A673 (cell line): ENCODE measurements at regions not wholly inside any gene's neighbourhood (a gene's known extent, or its start where the extent isn't known, plus 50 kb on each side); places are given as distances from the start of the nearest gene placed in this dataset.

Experiments used
- BruUV-seq: library from RNA; stranded (reverse); fragments of 400-500 nt; replicated peaks from 2 replicates; lab custom pipeline; 2021; lab: Mats Ljungman, UMichigan
- CTCF ChIA-PET: fragments of 300-600 bp; sonication (Branson Sonifier 250); formaldehyde crosslinking; loops from one replicate; lab custom pipeline; 2022; ENCODE audit warnings: antibody characterized with exemption; lab: Charles Lee
- POLR2A ChIA-PET: fragments of 300-600 bp; sonication (Branson Sonifier 250); formaldehyde crosslinking; loops from one replicate; lab custom pipeline; 2022; ENCODE audit warnings: antibody characterized with exemption; ENCODE audit not compliant: low non-redundant PET; lab: Charles Lee
- DNase-seq: peaks from one replicate; pipeline ENCODE4 v3.0.0-alpha.2; 2015; ENCODE audit warnings: low spot score
- H3K27ac ChIP-seq: fragments of 200-600 bp; sonication (generic); 2 replicates; pipeline ENCODE4 v1.5.1; 2016; ENCODE audit warnings: mixed run types, low read depth, mild to moderate bottlenecking, mixed read lengths, antibody characterized with exemption, low read length; ENCODE audit not compliant: poor library complexity, severe bottlenecking
- H3K27me3 ChIP-seq: fragments of 200-600 bp; sonication (generic); replicated peaks from 2 replicates; pipeline ENCODE4 v1.6.1; 2017; ENCODE audit warnings: mixed run types, low read depth, mild to moderate bottlenecking, mixed read lengths, antibody characterized with exemption, low read length; ENCODE audit not compliant: insufficient read depth, poor library complexity
- H3K36me3 ChIP-seq: fragments of 200-600 bp; sonication (generic); 2 replicates; pipeline ENCODE4 v1.6.1; 2016; ENCODE audit warnings: mixed run types, mild to moderate bottlenecking, mixed read lengths, antibody characterized with exemption, low read length; ENCODE audit not compliant: insufficient read depth, poor library complexity, severe bottlenecking
- H3K4me1 ChIP-seq: fragments of 200-600 bp; sonication (generic); 2 replicates; pipeline ENCODE4 v1.6.1; 2017; ENCODE audit warnings: mixed run types, mild to moderate bottlenecking, mixed read lengths, antibody characterized with exemption, low read length; ENCODE audit not compliant: insufficient read depth, poor library complexity, severe bottlenecking
- H3K4me3 ChIP-seq: fragments of 200-600 bp; sonication (generic); 2 replicates; pipeline ENCODE4 v1.5.1; 2016; ENCODE audit warnings: low read depth, mixed run types, mild to moderate bottlenecking, mixed read lengths, low read length; ENCODE audit not compliant: poor library complexity, severe bottlenecking
- H3K9me3 ChIP-seq: fragments of 200-600 bp; sonication (generic); 2 replicates; pipeline ENCODE4 v1.6.1; 2016; ENCODE audit warnings: mixed run types, low read depth, mild to moderate bottlenecking, mixed read lengths, antibody characterized with exemption, low read length; ENCODE audit not compliant: poor library complexity, severe bottlenecking
- EZH2 ChIP-seq: fragments of 200-600 bp; sonication (generic); IDR thresholded peaks from 2 replicates; pipeline ENCODE4 v1.6.1; 2017; ENCODE audit warnings: borderline replicate concordance, low read depth, mild to moderate bottlenecking, mixed read lengths, antibody characterized with exemption, low read length; ENCODE audit not compliant: poor library complexity, severe bottlenecking
- intact Hi-C: fragments of 100-400 bp; cut with micrococcal nuclease; formaldehyde crosslinking; loops from one replicate; pipeline ENCODE4 v1.10.0; 2022; ENCODE audit not compliant: unreplicated experiment
- TF ChIP-seq, protein P1 (sequence below): fragments of 300-800, 200-600 bp; sonication (generic); conservative IDR thresholded peaks from 2 replicates; pipeline ENCODE4 v1.5.1; 2017; ENCODE audit warnings: low read depth, mild to moderate bottlenecking, antibody characterized with exemption, low read length, moderate library complexity, mixed read lengths

DNA sequence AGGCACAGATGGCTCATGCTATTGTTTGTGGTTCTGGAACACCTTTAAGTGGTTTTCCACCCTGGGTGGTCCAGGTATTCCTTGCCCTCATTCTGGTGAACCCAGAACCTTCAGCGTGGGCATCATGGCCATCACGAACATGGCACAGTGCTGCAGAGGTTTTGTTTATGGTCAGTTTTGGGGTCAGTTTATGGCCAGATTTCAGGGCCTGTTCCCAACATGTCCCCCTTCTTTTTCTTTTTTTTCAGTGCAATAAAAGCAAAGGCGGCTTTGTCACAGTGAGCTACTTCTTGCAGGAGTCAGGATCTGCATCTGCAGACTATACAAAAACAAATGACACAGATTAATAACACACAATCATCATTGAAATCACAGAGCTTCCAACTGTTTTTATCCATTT, 1085.0 kb upstream of the ALCAM start:
- ChIA-PET POLR2A (no interaction called here), CTCF (no interaction called here)
- TF ChIP-seq, protein P1, sequence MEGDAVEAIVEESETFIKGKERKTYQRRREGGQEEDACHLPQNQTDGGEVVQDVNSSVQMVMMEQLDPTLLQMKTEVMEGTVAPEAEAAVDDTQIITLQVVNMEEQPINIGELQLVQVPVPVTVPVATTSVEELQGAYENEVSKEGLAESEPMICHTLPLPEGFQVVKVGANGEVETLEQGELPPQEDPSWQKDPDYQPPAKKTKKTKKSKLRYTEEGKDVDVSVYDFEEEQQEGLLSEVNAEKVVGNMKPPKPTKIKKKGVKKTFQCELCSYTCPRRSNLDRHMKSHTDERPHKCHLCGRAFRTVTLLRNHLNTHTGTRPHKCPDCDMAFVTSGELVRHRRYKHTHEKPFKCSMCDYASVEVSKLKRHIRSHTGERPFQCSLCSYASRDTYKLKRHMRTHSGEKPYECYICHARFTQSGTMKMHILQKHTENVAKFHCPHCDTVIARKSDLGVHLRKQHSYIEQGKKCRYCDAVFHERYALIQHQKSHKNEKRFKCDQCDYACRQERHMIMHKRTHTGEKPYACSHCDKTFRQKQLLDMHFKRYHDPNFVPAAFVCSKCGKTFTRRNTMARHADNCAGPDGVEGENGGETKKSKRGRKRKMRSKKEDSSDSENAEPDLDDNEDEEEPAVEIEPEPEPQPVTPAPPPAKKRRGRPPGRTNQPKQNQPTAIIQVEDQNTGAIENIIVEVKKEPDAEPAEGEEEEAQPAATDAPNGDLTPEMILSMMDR, result no peak
- H3K27ac ChIP-seq, result no peak overlapping the region
- no peaks in the 10 kb centered on the region for H3K4me1 ChIP-seq
- H3K27me3 ChIP-seq, result no peaks in the 10 kb centered on the region
- peaks cover 5% of the 10 kb centered on the region for H3K9me3 ChIP-seq
- no peaks in the 10 kb centered on the region for H3K36me3 ChIP-seq
- DNase-seq, result no peak
- intact Hi-C loops, result no loop called here
- no TSS peak for BruUV-seq
- H3K4me3 ChIP-seq, result no peak overlapping the region

DNA sequence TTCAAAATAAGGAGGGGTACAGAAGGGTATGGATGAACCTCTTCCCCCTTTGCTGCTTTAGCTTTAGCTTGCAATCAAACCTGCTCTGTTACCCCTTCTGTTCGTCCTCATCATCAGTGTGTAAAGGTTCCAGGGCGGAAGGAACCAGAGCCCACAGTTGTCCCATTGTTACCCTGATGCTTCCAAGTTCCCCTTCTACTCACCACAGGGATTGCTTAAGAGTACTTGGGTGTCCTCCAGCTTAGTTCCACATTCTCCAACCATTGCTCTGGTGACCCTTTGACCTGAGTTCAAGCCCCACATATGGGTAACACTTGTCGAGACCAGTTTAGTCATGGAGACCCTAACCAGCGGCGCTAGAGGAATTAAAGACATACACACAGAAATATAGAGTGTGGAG, 1080.1 kb upstream of the ALCAM start:
- Histone ChIP-seq H3K4me3 (no peak overlapping the region), H3K36me3 (no peaks in the 10 kb centered on the region), H3K4me1 (no peaks in the 10 kb centered on the region), H3K9me3 (no peaks in the 10 kb centered on the region), H3K27me3 (no peaks in the 10 kb centered on the region), H3K27ac (no peak overlapping the region)
- ChIA-PET POLR2A (no interaction called here), CTCF (no interaction called here)
- no peak for DNase-seq
- no TSS peak for BruUV-seq
- intact Hi-C loops, result no loop called here
- TF ChIP-seq, protein P1, result no peak
- TF ChIP-seq EZH2, result no peak

DNA sequence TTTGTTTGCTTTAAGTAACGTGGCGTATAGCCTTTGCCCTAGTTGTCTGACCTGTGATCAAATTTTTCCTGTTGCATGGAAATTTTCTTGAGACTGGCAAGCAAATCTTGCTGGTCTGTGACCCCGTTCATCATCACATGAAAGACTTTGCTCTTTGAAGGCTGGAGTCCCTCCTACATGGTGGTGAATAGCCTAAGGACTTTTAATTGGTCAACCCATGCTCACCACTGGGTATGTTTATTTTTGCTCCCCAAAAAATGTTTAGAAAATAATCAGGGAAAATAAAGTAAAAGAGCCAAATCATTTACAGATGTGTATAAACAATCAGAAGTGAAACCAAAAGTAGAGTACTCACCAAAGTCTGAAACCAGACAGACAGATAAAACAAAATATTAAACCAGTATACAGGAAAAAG, 1075.3 kb upstream of the ALCAM start:
- no peaks in the 10 kb centered on the region for H3K9me3 ChIP-seq
- no peak overlapping the region for H3K4me3 ChIP-seq
- no peaks in the 10 kb centered on the region for H3K36me3 ChIP-seq
- no peak overlapping the region for H3K27ac ChIP-seq
- no peaks in the 10 kb centered on the region for H3K4me1 ChIP-seq
- ChIA-PET POLR2A (no interaction called here), CTCF (no interaction called here)
- BruUV-seq, result no TSS peak
- no peaks in the 10 kb centered on the region for H3K27me3 ChIP-seq
- DNase-seq, result no peak
- intact Hi-C loops, result no loop called here
- TF ChIP-seq, protein P1, result no peak
- TF ChIP-seq EZH2, result no peak
